GM19395 (cell line): ENCODE measurements at regions not wholly inside any gene's neighbourhood (a gene's known extent, or its start where the extent isn't known, plus 50 kb on each side); places are given as distances from the start of the nearest gene placed in this dataset.
"Not testable (repeated sequence)": the region's sequence is repeated elsewhere in the genome, so short reads cannot be mapped to it uniquely, and the experiment has no call there.

Experiments used
- ATAC-seq: cut with Tn5 transposase; IDR thresholded peaks from one replicate; pipeline ENCODE4 v1.9.1; 2021; ENCODE audit warnings: mild to moderate bottlenecking, moderate library complexity; ENCODE audit not compliant: unreplicated experiment

DNA sequence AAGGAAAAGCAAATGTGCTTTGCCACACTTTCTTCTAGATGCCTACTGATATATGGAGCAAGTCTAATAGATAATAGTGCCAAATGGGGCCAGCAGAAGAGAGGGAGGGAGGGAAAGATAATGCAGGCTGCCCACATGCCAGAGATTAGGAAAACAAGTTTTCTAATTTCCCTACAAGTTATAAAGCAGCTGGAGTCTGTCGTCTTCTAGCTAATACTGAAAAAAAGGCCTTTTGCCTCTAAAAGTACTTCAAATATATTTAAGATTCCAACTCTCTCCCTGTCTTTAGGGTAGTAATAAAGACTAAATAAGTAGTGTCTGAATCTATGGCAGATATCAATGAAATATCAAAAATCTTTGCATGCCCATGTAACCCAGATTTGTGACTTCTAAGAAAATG lies 632.0 kb upstream of the MIR17HG start:
- ATAC-seq: no peak

DNA sequence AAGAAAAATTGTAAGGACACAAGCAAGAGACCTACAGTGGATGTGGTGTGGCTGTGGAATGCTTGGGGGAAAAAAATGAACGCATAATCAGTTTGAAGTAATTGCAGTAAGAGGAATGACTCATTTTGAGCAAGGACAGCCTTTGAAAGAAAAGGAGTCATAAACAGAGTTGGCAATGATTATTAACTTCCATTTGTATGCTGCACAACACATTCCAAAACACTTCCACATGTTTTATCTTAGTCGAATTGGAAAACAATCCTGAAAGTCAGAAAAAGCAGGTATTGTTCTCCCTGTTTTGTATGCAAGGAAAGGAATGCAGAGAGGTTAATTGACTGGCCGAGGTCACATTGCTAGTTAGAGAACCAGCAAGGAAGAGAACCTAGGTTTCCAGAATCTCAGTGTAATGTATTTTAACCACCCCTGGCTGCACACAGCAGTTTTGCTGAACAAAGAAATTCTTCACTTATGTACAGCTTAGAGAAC lies 630.0 kb upstream of the MIR17HG start:
- ATAC-seq: no peak

DNA sequence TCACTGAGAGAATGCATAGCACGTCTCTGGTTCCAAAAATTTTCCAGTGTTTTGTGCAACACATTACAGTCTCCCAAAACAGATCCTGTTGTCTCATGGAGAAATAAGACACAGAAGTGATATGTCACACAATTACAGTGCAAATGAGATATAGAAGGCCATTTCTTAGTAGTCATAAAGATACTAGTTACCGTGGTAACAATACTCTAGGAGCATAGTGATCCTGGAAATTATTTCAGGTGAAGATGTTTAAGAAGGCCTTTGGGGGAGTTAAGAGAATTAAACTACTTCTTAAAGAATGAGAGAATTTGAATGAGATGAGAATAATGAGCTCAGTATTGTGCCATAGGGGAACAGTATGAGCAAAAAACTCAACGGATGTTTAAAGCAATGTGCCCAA lies 628.0 kb upstream of the MIR17HG start:
- ATAC-seq: no peak

DNA sequence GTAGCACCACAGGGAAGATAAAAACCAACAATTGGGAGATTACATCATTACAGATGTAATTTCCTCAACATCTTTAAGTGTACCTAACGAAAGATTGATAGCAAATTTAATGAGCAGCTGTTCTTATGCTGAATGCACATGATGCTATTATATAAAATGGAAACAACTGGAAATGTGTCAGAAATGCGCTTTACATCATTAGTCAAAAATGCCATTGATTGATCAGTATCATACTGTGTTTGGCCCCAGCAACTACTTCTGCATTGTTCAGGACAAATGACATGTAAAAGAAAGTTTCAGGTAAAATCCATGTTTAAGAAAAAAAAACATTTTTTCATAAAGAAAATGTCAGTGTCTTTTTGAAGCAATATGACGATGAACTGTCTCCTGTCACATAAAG lies 625.5 kb upstream of the MIR17HG start:
- ATAC-seq: no peak

DNA sequence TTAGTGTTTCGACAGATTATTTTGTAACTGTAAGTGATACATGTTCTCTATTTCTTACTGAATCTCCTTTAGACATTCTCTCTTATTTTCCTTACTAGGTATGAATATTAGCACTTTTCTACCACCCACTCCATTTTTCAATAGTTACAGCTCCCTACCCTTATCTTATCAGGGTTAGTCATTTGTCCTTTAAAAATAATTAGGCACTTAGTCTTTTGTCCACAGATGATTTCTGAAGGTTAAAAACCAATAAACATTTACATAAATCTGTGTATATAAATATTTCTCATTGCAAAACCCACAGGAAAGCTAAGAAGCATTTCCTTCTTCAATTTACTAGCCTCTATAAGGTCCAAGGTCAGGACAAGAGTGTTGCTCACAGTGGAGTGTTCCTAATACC lies 624.1 kb upstream of the MIR17HG start:
- no peak for ATAC-seq

DNA sequence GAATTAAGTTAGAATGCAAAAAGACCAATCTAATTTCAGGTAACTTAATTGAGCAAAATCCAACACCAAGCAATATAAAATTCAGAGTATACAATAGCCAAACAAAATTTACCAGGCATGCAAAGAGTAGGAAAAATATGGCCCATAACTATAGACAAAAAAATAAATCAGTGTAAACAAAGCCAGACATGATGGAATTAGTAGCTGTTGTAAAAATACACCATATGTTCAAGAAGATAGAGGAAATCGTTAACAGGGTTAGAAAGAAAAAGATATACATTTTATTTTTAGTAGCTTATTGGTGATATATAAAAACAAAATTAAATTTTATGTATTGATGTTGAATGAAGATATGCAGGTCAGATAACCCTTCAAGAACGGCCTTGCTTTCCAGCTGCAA lies 621.1 kb upstream of the MIR17HG start:
- no peak for ATAC-seq

DNA sequence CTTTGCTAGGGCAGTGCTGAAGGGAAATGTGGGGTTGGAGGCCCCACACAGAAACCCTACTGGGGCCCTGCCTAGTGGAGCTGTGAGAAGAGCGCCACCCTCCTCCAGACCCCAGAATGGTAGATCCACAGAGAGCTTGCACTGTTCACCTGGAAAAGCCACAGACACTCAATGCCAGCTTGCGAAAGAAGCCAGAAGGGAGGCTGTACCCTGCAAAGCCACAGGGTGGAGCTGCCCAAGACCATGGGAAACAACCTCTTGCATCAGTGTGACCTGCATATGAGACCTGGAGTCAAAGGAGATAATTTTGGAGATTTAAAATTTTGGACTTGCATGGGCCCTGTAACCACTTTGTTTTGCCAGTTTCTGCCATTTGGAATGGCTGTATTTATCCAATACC lies 615.4 kb upstream of the MIR17HG start:
- no peak for ATAC-seq

DNA sequence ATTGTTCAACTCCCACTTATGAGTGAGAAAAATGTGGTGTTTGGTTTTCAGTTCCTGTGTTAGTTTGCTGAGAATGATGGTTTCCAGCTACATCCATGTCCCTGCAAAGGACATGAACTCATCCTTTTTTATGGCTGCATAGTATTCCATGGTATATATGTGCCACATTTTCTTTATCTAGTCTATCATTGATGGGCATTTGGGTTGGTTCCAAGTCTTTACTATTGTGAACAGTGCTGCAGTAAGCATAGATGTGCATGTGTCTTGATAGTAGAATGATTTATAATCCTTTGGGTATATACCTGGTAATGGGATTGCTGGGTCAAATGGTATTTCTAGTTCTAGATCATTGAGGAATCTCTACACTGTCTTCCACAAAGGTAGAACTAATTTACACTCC lies 613.0 kb upstream of the MIR17HG start:
- ATAC-seq: not testable (repeated sequence)

DNA sequence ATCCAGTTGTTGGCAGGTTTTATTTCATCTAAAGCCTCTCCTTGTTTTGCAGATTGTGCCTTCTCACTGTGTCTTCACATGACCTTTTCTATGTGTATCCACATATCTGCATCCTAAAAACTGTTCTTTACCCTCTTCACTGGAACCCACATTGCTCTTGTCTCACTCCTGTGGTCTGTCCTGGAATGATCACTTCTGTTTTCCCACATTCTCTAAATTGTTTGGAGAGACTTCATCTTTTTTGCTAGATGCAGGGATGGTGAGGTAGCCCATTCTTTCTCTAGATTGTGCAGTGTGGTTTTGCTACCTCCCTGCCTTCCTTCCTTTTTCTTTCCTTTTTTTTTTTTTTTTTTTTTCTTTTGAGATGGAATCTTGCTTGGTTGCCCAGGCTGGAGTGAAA lies 608.6 kb upstream of the MIR17HG start:
- ATAC-seq: no peak

DNA sequence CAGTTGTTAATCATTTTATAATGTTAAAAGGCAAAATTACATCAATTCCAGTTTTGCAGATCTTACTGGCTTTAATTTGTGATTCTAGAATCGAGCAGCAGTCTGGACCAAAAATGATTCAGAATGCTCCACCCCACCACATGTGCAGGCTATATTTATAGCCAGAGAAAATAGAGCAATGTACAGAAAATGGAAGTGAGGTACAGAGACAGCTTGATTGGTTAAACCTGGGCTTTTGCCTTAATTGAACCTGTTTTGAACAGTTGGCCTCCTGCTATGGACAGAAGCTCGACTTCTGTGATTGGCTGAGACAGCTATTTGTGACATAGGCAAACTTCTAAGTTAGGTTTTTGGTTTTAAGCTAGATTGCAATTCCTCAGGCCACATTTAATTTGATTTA lies 607.4 kb upstream of the MIR17HG start:
- ATAC-seq: no peak

DNA sequence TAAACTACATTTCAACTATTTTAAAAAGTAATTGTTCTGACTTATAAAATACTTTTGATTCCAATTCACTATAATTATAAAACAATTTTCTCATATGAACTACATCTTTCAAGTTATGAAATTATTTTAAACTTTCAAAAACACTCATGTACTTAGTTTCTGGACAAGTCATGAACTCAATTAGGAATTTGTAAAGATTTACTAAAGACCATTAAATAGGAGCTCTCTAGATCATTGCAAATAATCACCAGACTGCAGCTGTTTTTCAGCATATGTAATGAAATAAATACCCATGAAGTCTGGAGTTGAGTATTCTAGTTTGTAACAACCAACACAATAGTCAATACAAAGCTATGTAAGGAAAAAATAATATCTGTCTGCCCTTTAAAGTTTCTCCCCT lies 605.1 kb upstream of the MIR17HG start:
- no peak for ATAC-seq

DNA sequence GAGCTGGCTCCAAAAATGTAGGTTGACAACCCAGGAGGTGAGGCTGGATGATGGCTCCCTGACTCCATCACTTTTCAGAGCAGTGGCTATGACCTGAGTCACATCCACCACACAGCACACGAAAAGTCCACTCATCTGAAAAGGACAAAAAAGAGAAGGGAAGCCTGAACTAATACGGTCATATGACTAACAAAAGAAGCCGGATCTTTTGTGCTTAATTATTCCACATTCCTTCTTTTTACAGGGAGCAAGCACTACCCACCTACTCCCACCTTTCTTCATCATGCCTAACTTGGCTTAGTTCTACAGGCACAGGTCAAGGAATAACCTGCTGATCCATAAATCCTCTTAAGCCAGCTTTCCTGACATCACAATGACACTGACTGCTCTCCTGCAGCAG lies 601.3 kb upstream of the MIR17HG start:
- ATAC-seq: no peak

DNA sequence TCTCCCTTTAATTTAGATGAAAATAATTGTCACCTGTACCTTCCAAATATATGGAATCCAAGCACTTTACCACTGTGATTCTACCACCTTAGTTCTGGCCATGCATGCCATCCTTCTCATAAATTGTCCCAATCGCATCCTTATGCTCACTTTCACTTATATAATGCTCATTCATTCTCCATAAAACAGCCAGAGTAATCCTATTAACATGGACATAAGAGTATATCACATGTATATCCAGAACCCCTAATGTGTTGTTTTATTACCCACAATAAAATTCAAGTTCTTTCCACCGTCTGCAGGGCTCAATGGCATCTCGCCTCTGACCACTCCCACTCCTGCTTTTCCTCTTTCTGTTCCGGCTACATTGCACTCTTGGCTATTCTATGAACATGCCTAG lies 597.5 kb upstream of the MIR17HG start:
- no peak for ATAC-seq

DNA sequence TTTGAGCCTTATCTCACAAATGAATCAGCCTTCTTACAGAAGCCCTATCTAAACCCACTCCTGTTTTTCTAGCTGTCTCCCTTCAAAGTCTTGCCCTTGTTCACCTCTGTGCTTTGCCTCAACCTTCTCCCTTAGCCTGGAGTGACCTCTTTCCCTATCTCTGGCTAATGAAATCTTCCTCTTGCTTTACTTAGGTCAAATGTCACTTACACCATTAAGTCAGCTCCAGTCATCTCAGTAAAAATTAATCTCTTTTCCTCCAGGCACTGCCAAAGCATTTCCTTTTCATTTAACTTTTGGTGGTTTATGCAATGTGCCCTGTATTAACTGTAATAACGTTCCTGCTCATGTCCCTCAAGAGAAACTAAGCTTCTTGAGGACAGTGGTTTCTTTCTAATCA lies 596.5 kb upstream of the MIR17HG start:
- no peak for ATAC-seq

DNA sequence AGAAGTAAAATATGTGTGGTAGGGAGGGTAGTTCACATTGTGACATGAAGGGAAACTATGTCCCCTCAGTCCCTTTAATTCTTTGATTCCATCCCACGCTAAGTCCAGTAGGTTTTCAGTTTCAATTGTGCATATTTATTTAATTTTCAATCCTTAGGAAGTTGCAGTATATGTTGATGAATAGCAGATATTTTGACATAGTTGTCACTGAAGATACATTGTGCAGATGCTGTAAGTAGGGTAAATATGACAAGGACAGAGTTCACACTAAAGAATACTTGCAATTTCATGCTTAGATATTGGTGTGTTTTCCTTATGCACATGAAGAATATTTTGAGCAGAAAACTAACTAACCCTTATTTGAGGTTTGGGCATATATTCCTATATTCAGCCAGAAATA lies 595.4 kb upstream of the MIR17HG start:
- no peak for ATAC-seq

DNA sequence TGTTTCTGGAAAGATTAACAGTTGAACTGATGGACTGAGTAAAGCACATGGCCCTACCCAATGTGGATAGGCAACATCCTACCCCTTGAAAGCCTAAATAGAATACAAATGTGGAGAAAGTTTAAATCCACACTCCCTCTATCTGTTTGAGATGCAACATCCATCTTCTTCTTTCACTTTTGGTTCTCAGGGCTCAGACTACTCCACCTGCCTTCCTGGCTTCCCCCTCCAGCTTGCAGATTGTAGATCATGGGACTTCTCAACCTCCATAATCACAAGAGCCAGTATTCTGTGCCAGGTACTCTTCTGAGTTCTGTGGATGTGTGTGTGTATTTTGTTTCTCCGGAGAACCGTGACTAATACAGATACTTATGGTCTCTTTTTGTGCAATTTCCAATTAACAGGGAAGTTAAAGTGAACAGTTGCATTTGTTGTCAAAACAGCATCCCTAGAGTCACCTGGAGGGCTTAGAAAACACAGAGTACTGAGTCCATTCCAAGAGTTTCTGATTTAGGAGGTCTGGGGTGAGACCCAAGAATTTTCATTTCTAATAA lies 590.3 kb upstream of the MIR17HG start:
- ATAC-seq: no peak

DNA sequence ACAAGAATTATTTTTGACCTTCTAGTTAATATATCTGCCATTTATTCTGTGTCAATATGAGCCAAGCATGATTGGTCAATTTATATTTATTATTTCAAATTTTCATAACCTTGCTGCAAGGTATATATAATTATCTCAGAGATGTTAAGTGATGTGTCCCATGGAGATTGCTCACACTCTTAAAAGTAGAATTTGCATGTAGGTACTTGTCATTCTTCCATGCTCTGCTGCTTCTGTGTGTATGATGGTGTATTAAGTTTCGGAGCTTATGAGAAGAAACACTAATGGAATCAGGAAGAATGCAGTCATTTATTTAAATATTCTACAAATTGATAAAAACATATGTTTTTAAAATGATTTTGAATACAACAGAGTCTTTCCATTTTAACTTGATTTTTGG lies 586.8 kb upstream of the MIR17HG start:
- ATAC-seq: no peak

DNA sequence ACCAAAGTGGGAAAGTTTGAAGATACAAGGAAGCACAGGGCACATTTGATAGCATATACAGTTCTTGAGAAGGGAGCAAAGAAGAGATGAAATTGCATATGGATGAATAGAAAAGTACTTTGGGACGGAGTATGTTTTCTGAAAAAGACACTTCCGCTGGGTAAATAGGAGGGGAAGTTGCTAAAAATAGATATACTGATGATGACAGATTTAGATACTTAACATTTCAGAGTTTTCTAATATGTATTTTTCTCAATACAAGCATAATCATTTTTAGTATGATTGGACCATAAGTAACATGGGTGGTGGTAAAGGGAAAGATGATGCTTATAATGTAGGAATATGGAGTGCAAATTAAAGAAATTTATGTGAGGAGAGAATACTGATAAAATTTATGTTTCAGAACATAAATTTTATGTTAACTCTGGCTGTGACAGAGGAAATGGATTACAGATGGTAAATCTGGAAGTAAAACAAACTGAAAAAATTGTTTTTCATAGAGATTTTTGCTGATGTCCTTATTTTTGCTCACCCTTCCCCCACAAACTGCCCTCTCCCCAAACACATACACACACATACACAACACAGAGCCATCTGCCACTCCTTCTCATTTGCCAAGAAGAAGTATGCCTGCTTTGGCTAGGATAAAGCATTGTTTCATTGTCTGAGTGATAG lies 583.9 kb upstream of the MIR17HG start:
- no peak for ATAC-seq

DNA sequence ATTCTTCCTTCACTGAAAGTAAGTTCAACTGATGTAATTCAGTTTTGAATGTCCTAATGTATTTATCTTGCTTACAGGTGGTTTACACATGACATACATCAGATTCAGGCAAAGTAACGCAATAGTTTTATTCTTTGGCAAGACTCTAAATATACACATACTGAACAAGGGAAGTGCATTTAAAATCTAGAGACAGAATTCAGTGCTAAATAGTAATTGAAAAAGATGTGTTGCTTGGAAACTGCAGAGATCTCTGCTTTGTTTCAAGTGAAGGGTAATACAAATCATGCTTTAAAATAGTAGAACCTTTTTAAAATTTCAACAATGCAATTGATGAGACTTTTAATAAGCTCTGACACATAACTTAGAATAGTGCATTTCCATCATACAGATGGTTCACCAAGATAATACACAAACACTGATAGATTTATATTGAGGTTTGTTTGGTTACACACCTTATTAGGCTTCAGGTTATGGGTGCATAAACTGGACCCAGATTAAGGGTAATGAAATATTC lies 581.0 kb upstream of the MIR17HG start:
- ATAC-seq: no peak

DNA sequence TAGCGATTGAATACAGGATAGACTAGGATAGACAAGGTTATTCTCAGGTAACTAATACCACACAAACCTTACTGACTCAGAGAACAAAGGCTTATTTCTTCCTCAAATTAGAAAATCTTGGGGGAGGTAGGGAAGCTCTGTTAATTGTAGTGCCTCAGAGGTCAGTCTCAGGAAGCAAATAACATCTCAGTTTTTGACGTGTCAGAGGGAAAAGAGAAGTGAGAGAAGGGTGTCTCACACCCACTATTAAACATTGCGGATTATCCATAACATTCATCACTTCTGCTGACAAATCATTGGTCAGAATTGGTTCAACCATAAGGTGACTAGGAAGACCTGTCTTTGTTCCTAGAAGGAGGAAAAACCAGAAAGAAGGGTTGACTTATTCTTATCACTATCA lies 579.4 kb upstream of the MIR17HG start:
- ATAC-seq: no peak

DNA sequence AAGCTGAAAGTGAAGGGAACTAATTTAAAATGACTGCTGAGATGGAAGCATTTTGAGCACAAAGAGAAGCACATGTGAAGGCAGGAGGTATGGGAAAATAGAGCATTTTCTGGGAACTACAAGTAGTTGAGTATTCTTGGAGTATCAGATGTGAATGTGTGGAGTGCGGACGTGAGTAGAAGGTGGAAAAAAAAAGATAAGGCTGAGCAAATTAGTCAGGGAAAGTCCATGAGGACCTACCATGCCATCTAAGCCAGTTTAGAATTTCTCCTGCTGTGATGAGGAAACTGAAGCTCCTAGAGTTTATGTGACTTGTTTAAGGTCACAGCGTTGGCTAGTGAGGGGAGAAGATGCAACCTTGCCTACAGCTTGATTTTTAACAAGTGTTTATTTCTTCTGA lies 578.1 kb upstream of the MIR17HG start:
- no peak for ATAC-seq

DNA sequence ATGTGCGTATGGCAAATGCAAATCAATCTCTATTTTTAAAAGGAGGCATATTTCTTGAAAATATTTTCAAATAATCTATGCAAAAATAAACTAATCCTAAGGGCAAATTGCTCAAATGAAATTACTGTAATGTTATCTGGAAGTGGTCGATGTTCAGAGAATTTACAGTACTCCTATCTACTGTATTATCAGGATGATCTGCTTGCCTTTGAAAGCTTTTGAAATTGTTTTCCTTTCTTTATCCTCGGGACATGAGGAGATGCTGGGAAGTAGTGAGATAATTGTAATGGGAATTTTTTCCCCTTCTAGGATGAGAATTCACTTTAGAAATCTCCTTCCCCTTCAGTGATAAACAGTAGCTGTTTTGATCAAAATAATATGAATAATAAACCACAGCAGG lies 577.2 kb upstream of the MIR17HG start:
- no peak for ATAC-seq

DNA sequence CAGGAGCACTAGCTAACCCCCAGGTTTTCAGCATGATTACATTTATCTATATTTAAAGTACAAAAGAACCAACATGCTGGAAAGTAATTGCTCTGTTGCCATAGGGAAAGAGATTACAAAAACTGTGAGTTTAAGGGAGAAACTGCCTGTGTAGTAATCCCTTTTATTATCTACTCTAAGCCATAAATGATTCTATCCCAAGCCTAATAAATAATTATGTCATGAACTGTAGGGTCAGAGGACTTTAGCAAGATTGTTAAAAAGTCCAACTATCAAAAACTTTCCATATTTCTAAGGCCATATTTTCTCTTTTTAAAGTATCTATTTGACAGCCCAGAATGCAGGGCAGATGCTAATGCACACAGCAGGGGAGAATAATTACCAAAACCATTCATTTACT lies 573.8 kb upstream of the MIR17HG start:
- ATAC-seq: no peak
